NOMO-1 (cell line): ENCODE measurements at regions not wholly inside any gene's neighbourhood (a gene's known extent, or its start where the extent isn't known, plus 50 kb on each side); places are given as distances from the start of the nearest gene placed in this dataset.

Experiments
- DNase-seq, 2 experiments: peaks; one replicate each; lab custom pipeline; 2025; ENCODE audit not compliant: unreplicated experiment in 2 of 2; lab: John Stamatoyannopoulos, UW

- DNase-seq = no peak
Observed at GRCh38 chr5:74145951-74146350, 494.6 kb downstream of the ENC1 start.

GRCh38 chr5:74143721-74144330 lies 496.7 kb downstream of the ENC1 start:
- DNase-seq = no peak

GRCh38 chr5:74143151-74143550 lies 497.4 kb downstream of the ENC1 start:
- DNase-seq = no peak

- DNase-seq = no peak
Observed at GRCh38 chr5:74141053-74141452, 499.5 kb downstream of the ENC1 start.

GRCh38 chr5:74140409-74140808 lies 500.1 kb downstream of the ENC1 start:
- no peak for DNase-seq

GRCh38 chr5:74139589-74139988 lies 500.9 kb downstream of the ENC1 start:
- DNase-seq = no peak

GRCh38 chr5:74138721-74139120 lies 501.8 kb downstream of the ENC1 start:
- no peak for DNase-seq

GRCh38 chr5:74136276-74136825 lies 504.2 kb downstream of the ENC1 start:
- DNase-seq = no peak

- no peak for DNase-seq
Observed at GRCh38 chr5:74135033-74135432, 505.5 kb downstream of the ENC1 start.

GRCh38 chr5:74132485-74132884 lies 506.5 kb downstream of the ARHGEF28 start:
- no peak for DNase-seq

GRCh38 chr5:74131250-74131649 lies 505.3 kb downstream of the ARHGEF28 start:
- DNase-seq = no peak

GRCh38 chr5:74130155-74130897 lies 504.3 kb downstream of the ARHGEF28 start:
- no peak for DNase-seq

- no peak for DNase-seq
Observed at GRCh38 chr5:74127381-74128320, 501.7 kb downstream of the ARHGEF28 start.

GRCh38 chr5:74126294-74126693 lies 500.3 kb downstream of the ARHGEF28 start:
- no peak for DNase-seq

GRCh38 chr5:74124826-74125225 lies 498.8 kb downstream of the ARHGEF28 start:
- DNase-seq = no peak

- DNase-seq = no peak
Observed at GRCh38 chr5:74123929-74124328, 497.9 kb downstream of the ARHGEF28 start.

- no peak for DNase-seq
Observed at GRCh38 chr5:74122979-74123590, 497.1 kb downstream of the ARHGEF28 start.

GRCh38 chr5:74122175-74122574 lies 496.2 kb downstream of the ARHGEF28 start:
- DNase-seq = peak in 1 of 2 experiments; percentile 8

GRCh38 chr5:74120585-74120984 lies 494.6 kb downstream of the ARHGEF28 start:
- DNase-seq = no peak

GRCh38 chr5:74118071-74118470 lies 492.1 kb downstream of the ARHGEF28 start:
- no peak for DNase-seq

GRCh38 chr5:74116984-74117383 lies 491.0 kb downstream of the ARHGEF28 start:
- no peak for DNase-seq
